Neural progenitor cell (in vitro differentiated cells): ENCODE measurements at regions not wholly inside any gene's neighbourhood (a gene's known extent, or its start where the extent isn't known, plus 50 kb on each side); places are given as distances from the start of the nearest gene placed in this dataset.
"Not testable (repeated sequence)": the region's sequence is repeated elsewhere in the genome, so short reads cannot be mapped to it uniquely, and the experiment has no call there.

ENCODE experiments used
- DNase-seq: peaks from one replicate; pipeline ENCODE4 v3.0.0-alpha.2; 2016; ENCODE audit warnings: low spot score
- H2AFZ ChIP-seq: fragments of 200-600 bp; sonication (generic); replicated peaks from 2 replicates; pipeline ENCODE4 v1.6.1; 2016; ENCODE audit warnings: antibody characterized with exemption
- H3F3A ChIP-seq: fragments of 200-600 bp; sonication (generic); 2 replicates; pipeline ENCODE4 v1.6.1; 2016; ENCODE audit warnings: antibody characterized with exemption, low read depth
- H3K27ac ChIP-seq: fragments of 200-600 bp; sonication (generic); 2 replicates; pipeline ENCODE4 v1.5.1; 2016; ENCODE audit warnings: mild to moderate bottlenecking
- H3K27me3 ChIP-seq: fragments of 200-600 bp; sonication (generic); 2 replicates; pipeline ENCODE4 v1.6.1; 2016; ENCODE audit warnings: mild to moderate bottlenecking, moderate library complexity
- H3K36me3 ChIP-seq: fragments of 200-600 bp; sonication (generic); 2 replicates; pipeline ENCODE4 v1.5.1; 2016
- H3K4me1 ChIP-seq: fragments of 200-600 bp; sonication (generic); 2 replicates; pipeline ENCODE4 v1.6.1; 2016; ENCODE audit warnings: mixed run types
- H3K4me2 ChIP-seq: fragments of 200-600 bp; sonication (generic); 2 replicates; pipeline ENCODE4 v1.6.1; 2016
- H3K4me3 ChIP-seq: fragments of 200-600 bp; sonication (generic); 2 replicates; pipeline ENCODE4 v1.5.1; 2016
- H3K79me2 ChIP-seq: fragments of 200-600 bp; sonication (generic); 2 replicates; pipeline ENCODE4 v1.6.1; 2016; ENCODE audit warnings: low read depth
- H3K9ac ChIP-seq: fragments of 200-600 bp; sonication (generic); 2 replicates; pipeline ENCODE4 v1.6.1; 2016
- H3K9me3 ChIP-seq: fragments of 200-600 bp; sonication (generic); 2 replicates; pipeline ENCODE4 v1.5.1; 2016; ENCODE audit warnings: low read depth
- H4K20me1 ChIP-seq: fragments of 200-600 bp; sonication (generic); 2 replicates; pipeline ENCODE4 v1.6.1; 2016; ENCODE audit warnings: low read depth
- H3K27ac Mint-ChIP-seq: 3 replicates; pipeline ENCODE4 v1.8.0; 2021; ENCODE audit warnings: mixed read lengths
- H3K27me3 Mint-ChIP-seq: 2 replicates; pipeline ENCODE4 v1.8.0; 2022; ENCODE audit warnings: low read depth, mild to moderate bottlenecking, inconsistent platforms, moderate library complexity, mixed read lengths; ENCODE audit not compliant: insufficient read depth
- H3K36me3 Mint-ChIP-seq: 3 replicates; pipeline ENCODE4 v1.8.0; 2021; ENCODE audit warnings: mixed read lengths
- H3K4me1 Mint-ChIP-seq: 3 replicates; pipeline ENCODE4 v1.8.0; 2021; ENCODE audit warnings: mixed read lengths
- H3K4me3 Mint-ChIP-seq: 3 replicates; pipeline ENCODE4 v1.8.0; 2021; ENCODE audit warnings: mild to moderate bottlenecking, moderate library complexity, mixed read lengths
- H3K9me3 Mint-ChIP-seq: 3 replicates; pipeline ENCODE4 v1.8.0; 2020; ENCODE audit warnings: mixed read lengths
- EZH2 ChIP-seq: fragments of 200-600 bp; sonication (generic); IDR thresholded peaks from 2 replicates; pipeline ENCODE4 v1.6.1; 2017; ENCODE audit warnings: antibody characterized with exemption, mild to moderate bottlenecking, moderate library complexity
- EZH2phosphoT487 ChIP-seq: fragments of 200-600 bp; sonication (generic); IDR thresholded peaks from 2 replicates; pipeline ENCODE4 v1.6.1; 2017; ENCODE audit warnings: antibody characterized with exemption
- TF ChIP-seq, protein P1 (sequence below): fragments of 200-600 bp; sonication (generic); IDR thresholded peaks from 2 replicates; pipeline ENCODE4 v1.5.1; 2017; ENCODE audit warnings: antibody characterized with exemption, mild to moderate bottlenecking

DNA sequence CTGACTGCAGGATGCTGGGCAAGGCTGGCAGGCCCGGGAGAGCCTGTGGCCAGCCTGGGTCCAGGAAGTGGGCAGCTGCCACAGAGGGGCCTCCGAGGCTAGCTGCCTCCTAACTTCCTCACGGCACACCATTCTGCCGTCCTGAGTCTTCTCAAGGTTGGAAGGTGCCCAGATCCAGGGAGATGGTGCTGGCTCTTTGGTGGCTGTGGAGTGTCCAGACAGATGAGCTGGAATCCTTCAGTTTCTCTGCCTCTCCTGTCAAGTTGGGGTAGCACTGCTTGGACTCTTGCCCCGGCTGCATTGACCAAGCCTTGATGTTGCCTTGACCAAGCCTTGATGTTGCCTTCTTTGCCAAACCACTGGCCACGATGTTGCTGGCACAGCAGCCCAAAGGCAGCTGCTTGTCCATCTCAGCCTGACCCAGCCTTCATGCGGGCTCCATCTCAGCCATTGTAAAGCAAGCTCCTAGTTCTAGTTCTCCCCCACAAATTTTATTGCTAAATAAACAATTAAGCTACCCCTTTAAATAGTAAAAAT is 75.1 kb upstream of the AFDN start:
- peaks cover 9% of the 10 kb centered on the region for H3K9me3 Mint-ChIP-seq
- no peaks in the 10 kb centered on the region for H3K9me3 ChIP-seq
- H3K9ac ChIP-seq: no peak overlapping the region
- no peaks in the 10 kb centered on the region for H3K27me3 ChIP-seq
- H2AFZ ChIP-seq: no peak overlapping the region
- DNase-seq: no peak
- peaks cover 30% of the 10 kb centered on the region for H3K4me1 Mint-ChIP-seq
- no peak overlapping the region for H3K4me3 Mint-ChIP-seq
- H3K36me3 Mint-ChIP-seq: no peaks in the 10 kb centered on the region
- H3K27me3 Mint-ChIP-seq: peaks cover 5% of the 10 kb centered on the region
- H4K20me1 ChIP-seq: no peaks in the 10 kb centered on the region
- no peak overlapping the region for H3K4me3 ChIP-seq
- no peak overlapping the region for H3K27ac ChIP-seq
- TF ChIP-seq EZH2phosphoT487: no peak
- TF ChIP-seq, protein P1, sequence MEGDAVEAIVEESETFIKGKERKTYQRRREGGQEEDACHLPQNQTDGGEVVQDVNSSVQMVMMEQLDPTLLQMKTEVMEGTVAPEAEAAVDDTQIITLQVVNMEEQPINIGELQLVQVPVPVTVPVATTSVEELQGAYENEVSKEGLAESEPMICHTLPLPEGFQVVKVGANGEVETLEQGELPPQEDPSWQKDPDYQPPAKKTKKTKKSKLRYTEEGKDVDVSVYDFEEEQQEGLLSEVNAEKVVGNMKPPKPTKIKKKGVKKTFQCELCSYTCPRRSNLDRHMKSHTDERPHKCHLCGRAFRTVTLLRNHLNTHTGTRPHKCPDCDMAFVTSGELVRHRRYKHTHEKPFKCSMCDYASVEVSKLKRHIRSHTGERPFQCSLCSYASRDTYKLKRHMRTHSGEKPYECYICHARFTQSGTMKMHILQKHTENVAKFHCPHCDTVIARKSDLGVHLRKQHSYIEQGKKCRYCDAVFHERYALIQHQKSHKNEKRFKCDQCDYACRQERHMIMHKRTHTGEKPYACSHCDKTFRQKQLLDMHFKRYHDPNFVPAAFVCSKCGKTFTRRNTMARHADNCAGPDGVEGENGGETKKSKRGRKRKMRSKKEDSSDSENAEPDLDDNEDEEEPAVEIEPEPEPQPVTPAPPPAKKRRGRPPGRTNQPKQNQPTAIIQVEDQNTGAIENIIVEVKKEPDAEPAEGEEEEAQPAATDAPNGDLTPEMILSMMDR: no peak
- no peak for TF ChIP-seq EZH2
- no peaks in the 10 kb centered on the region for H3K79me2 ChIP-seq
- H3K36me3 ChIP-seq: no peaks in the 10 kb centered on the region
- no peak overlapping the region for H3K27ac Mint-ChIP-seq
- no peaks in the 10 kb centered on the region for H3F3A ChIP-seq
- peaks cover 7% of the 10 kb centered on the region for H3K4me1 ChIP-seq
- H3K4me2 ChIP-seq: no peak overlapping the region

DNA sequence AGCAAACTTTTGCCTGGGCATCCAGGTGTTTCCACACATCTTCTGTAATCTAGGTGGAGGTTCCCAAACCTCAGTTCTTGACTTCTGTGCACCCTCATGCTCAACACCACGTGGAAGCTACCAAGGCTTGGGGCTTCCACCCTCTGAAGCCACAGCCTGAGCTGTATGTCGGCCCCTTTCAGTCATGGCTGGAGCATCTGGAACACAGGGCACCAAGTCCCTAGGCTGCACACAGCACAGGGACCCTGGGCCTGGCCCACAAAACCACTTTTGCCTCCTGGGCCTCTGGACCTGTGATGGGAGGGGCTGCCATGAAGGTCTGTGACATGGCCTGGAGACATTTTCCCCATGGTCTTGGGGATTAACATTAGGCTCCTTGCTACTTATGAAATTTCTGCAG is 73.4 kb upstream of the AFDN start:
- H3K4me1 ChIP-seq, H3K4me2 ChIP-seq, DNase-seq, H3K36me3 Mint-ChIP-seq, H3K9me3 Mint-ChIP-seq, H3K27me3 Mint-ChIP-seq, H3F3A ChIP-seq, H3K79me2 ChIP-seq, H3K27ac ChIP-seq, H3K4me3 Mint-ChIP-seq, H3K27me3 ChIP-seq, H3K36me3 ChIP-seq, H3K4me3 ChIP-seq, H2AFZ ChIP-seq, H3K9ac ChIP-seq, H4K20me1 ChIP-seq, H3K9me3 ChIP-seq, H3K27ac Mint-ChIP-seq: not testable (repeated sequence)
- peaks cover 26% of the 10 kb centered on the region for H3K4me1 Mint-ChIP-seq

DNA sequence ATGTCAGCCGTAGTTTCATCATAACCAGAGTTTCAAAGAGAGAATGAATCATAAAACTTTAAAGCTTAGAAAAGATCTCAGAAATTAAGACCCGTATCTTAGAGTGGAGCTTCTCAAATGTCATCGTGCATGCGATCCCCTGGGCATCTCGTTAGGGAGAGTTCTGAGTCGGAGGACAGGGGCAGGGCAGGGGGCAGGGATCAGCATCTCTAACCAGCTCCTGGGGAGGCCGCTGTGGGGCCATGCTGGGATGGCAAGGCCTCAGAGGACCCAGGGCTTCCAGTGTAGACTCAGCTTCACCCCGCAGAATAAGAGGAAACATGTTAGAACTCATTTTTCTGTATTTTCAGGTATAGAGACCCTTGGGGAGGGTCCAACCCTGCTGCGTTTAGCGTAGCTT is 72.0 kb upstream of the AFDN start:
- Histone ChIP-seq H3K36me3 (no peaks in the 10 kb centered on the region), H3K9me3 (no peaks in the 10 kb centered on the region), H3K27me3 (no peaks in the 10 kb centered on the region), H3K27ac (no peak overlapping the region), H3K9ac (no peak overlapping the region), H3K4me1 (no peaks in the 10 kb centered on the region), H3K79me2 (no peaks in the 10 kb centered on the region), H2AFZ (no peak overlapping the region), H4K20me1 (no peaks in the 10 kb centered on the region), H3K4me3 (no peak overlapping the region), H3F3A (no peaks in the 10 kb centered on the region), H3K4me2 (no peak overlapping the region)
- peaks cover 6% of the 10 kb centered on the region for H3K27me3 Mint-ChIP-seq
- H3K36me3 Mint-ChIP-seq: no peaks in the 10 kb centered on the region
- H3K4me3 Mint-ChIP-seq: no peak overlapping the region
- H3K4me1 Mint-ChIP-seq: peaks cover 30% of the 10 kb centered on the region
- peaks cover 13% of the 10 kb centered on the region for H3K9me3 Mint-ChIP-seq
- no peak for DNase-seq
- TF ChIP-seq EZH2 (no peak), EZH2phosphoT487 (no peak)
- TF ChIP-seq, protein P1: no peak
- no peak overlapping the region for H3K27ac Mint-ChIP-seq

DNA sequence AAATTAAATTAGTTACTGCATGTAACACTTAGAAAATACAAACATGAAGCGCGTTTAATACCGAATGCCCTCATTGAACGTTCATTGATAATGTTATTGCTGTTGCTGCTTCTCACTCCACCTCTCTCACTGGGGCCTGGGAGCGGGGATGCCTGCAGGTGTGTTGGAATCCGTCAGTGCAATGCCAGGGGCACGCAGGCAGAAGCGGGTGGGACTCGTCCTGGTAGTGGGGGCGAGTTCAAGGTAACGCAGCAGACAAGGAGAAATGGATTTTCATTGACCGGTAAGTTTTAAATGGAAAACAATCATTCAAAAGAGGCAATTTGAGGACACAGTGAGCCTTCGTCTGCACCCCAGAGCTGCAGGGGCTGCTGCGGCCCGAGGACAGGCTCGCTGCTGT is 71.2 kb upstream of the AFDN start:
- no peaks in the 10 kb centered on the region for H4K20me1 ChIP-seq
- H2AFZ ChIP-seq: no peak overlapping the region
- no peaks in the 10 kb centered on the region for H3K36me3 ChIP-seq
- no peak overlapping the region for H3K27ac ChIP-seq
- no peaks in the 10 kb centered on the region for H3K9me3 ChIP-seq
- H3K4me3 ChIP-seq: no peak overlapping the region
- H3F3A ChIP-seq: no peaks in the 10 kb centered on the region
- peaks cover 34% of the 10 kb centered on the region for H3K4me1 Mint-ChIP-seq
- H3K4me3 Mint-ChIP-seq: no peak overlapping the region
- no peaks in the 10 kb centered on the region for H3K27me3 ChIP-seq
- no peak overlapping the region for H3K4me2 ChIP-seq
- H3K9me3 Mint-ChIP-seq: peaks cover 13% of the 10 kb centered on the region
- no peak overlapping the region for H3K9ac ChIP-seq
- DNase-seq: no peak
- peaks cover 6% of the 10 kb centered on the region for H3K27me3 Mint-ChIP-seq
- no peaks in the 10 kb centered on the region for H3K36me3 Mint-ChIP-seq
- no peak overlapping the region for H3K27ac Mint-ChIP-seq
- H3K4me1 ChIP-seq: no peaks in the 10 kb centered on the region
- H3K79me2 ChIP-seq: no peaks in the 10 kb centered on the region
- TF ChIP-seq, protein P1: no peak
- TF ChIP-seq EZH2 (no peak), EZH2phosphoT487 (no peak)
